K562 (cell line): ENCODE measurements at regions not wholly inside any gene's neighbourhood (a gene's known extent, or its start where the extent isn't known, plus 50 kb on each side); places are given as distances from the start of the nearest gene placed in this dataset.

Experiments used
- ATAC-seq: fragments of 200-7000 bp; cut with Tn5 transposase; 3 replicates; pipeline ENCODE4 v1.9.1; 2020; ENCODE audit warnings: moderate library complexity
- BruUV-seq: library from RNA; stranded (reverse); fragments of 400-500 nt; replicated peaks from 2 replicates; lab custom pipeline; 2021; lab: Mats Ljungman, UMichigan
- CTCF ChIA-PET: fragments of 300-600 bp; formaldehyde crosslinking; extraction: SDS; loops from one replicate; lab custom pipeline; 2021; ENCODE audit warnings: low intra/inter-chr PET ratio; lab: Yijun Ruan, JAX
- POLR2A ChIA-PET: fragments of 300-600, 350-650 bp; sonication (Branson Sonifier 250); formaldehyde crosslinking; extraction: SDS; loops from one replicate; lab custom pipeline; 2021; ENCODE audit warnings: antibody characterized with exemption, inconsistent platforms; lab: Yijun Ruan, JAX
- DNase-seq, 4 experiments: peaks; one replicate each; pipeline versions ENCODE4 v3.0.0 to v3.0.0-alpha.2; 2011 to 2018; ENCODE audit warnings: low spot score in 3 of 4, mixed read lengths in 3 of 4; ENCODE audit errors: extremely low read depth in 1 of 4
- FAIRE-seq: peaks from 2 replicates; lab custom pipeline; 2011; peaks lifted over from hg19 to GRCh38; lab: Jason Lieb, UNC
- H2AFZ ChIP-seq: 2 replicates; pipeline ENCODE4 v1.6.0; 2011; ENCODE audit warnings: low read depth, low read length, control low read depth, inconsistent platforms
- H3K27ac ChIP-seq: fragments of 200-600 bp; 3 replicates; pipeline ENCODE4 v1.8.0; 2011; ENCODE audit warnings: low read depth, mild to moderate bottlenecking, control low read depth, inconsistent platforms, low read length, moderate library complexity, mixed read lengths; ENCODE audit errors: extremely low read depth
- H3K27me3 ChIP-seq, 2 experiments: fragments of 300-600 bp in 1 of 2; 2 replicates in 1 of 2; 3 replicates in 1 of 2; pipeline versions ENCODE4 v1.6.0 to v1.8.0; 2011; ENCODE audit warnings: inconsistent platforms in 2 of 2, low read length in 2 of 2, mild to moderate bottlenecking in 1 of 2, mixed read lengths in 1 of 2, moderate library complexity in 1 of 2; ENCODE audit not compliant: control insufficient read depth in 2 of 2, insufficient read depth in 2 of 2
- H3K36me3 ChIP-seq: fragments of 300-600 bp; 3 replicates; pipeline ENCODE4 v1.8.0; 2011; ENCODE audit warnings: mild to moderate bottlenecking, low read length, inconsistent platforms; ENCODE audit not compliant: control insufficient read depth, insufficient read depth
- H3K4me1 ChIP-seq, 2 experiments: fragments of 200-600 bp in 1 of 2; replicated peaks in 1 of 2; 2 replicates in 1 of 2; 3 replicates in 1 of 2; pipeline versions ENCODE4 v1.5.1 to v1.8.0; 2011; ENCODE audit warnings: inconsistent platforms in 2 of 2, low read length in 2 of 2, mild to moderate bottlenecking in 1 of 2, mixed read lengths in 1 of 2, moderate library complexity in 1 of 2; ENCODE audit not compliant: control insufficient read depth in 2 of 2, insufficient read depth in 2 of 2
- H3K4me2 ChIP-seq: 2 replicates; pipeline ENCODE4 v1.6.1; 2011; ENCODE audit warnings: low read length, control low read depth, inconsistent platforms, mixed read lengths; ENCODE audit not compliant: insufficient read depth
- H3K4me3 ChIP-seq: fragments of 200-600 bp; sonication (generic), shearing (Covaris generic); 2 replicates; pipeline ENCODE4 v1.5.1; 2016; ENCODE audit warnings: control low read depth, inconsistent platforms
- H3K79me2 ChIP-seq: fragments of 200-600 bp; 3 replicates; pipeline ENCODE4 v1.8.0; 2011; ENCODE audit warnings: low read length, inconsistent platforms; ENCODE audit not compliant: control insufficient read depth, insufficient read depth
- H3K9ac ChIP-seq, 2 experiments: 2 replicates each; pipeline versions ENCODE4 v1.6.0 to v1.6.1; 2011; ENCODE audit warnings: low read depth in 2 of 2, low read length in 2 of 2, control low read depth in 1 of 2, inconsistent platforms in 1 of 2, mild to moderate bottlenecking in 1 of 2, mixed read lengths in 1 of 2; ENCODE audit not compliant: insufficient read depth in 1 of 2
- H3K9me1 ChIP-seq: one replicate; pipeline ENCODE4 v1.6.0; 2011; ENCODE audit warnings: inconsistent platforms, mild to moderate bottlenecking, low read length, moderate library complexity; ENCODE audit not compliant: control insufficient read depth, insufficient read depth
- H3K9me3 ChIP-seq: replicated peaks from 2 replicates; pipeline ENCODE4 v1.5.1; 2011; ENCODE audit warnings: low read depth, low read length, inconsistent platforms; ENCODE audit not compliant: control insufficient read depth, insufficient read depth
- H4K20me1 ChIP-seq: replicated peaks from 2 replicates; pipeline ENCODE4 v1.6.1; 2011; ENCODE audit warnings: low read length, inconsistent platforms, mixed read lengths; ENCODE audit not compliant: control insufficient read depth, insufficient read depth
- CREB1 ChIP-seq, 2 experiments: sonication (generic) in 1 of 2; formaldehyde crosslinking in 1 of 2; IDR thresholded peaks; 2 replicates each; pipeline versions ENCODE4 v1.6.1 to v1.8.0; 2012 to 2022; ENCODE audit warnings: inconsistent platforms in 1 of 2, mild to moderate bottlenecking in 1 of 2, missing genetic modification reagents in 1 of 2, moderate library complexity in 1 of 2
- CTBP1 ChIP-seq: fragments of 450-650 bp; IDR thresholded peaks from 2 replicates; pipeline ENCODE4 v1.6.1; 2016; ENCODE audit warnings: borderline replicate concordance
- CXXC5 ChIP-seq: fragments of 250-450 bp; sonication (Bioruptor Pico); IDR thresholded peaks from 2 replicates; pipeline ENCODE4 v1.8.0; 2022; ENCODE audit warnings: inconsistent platforms, mild to moderate bottlenecking, moderate library complexity
- DNMT1 ChIP-seq: fragments of 450-650 bp; IDR thresholded peaks from 2 replicates; pipeline ENCODE4 v1.6.1; 2016; ENCODE audit warnings: antibody characterized with exemption, mild to moderate bottlenecking
- HNRNPUL1 ChIP-seq: fragments of 200-400 bp; formaldehyde crosslinking; IDR thresholded peaks from 2 replicates; pipeline ENCODE4 v1.6.1; 2017; ENCODE audit warnings: low read length
- PBX2 ChIP-seq, 2 experiments: IDR thresholded peaks in 1 of 2; conservative IDR thresholded peaks in 1 of 2; 2 replicates each; pipeline ENCODE4 v1.6.1; 2016; ENCODE audit warnings: low read depth in 2 of 2, mild to moderate bottlenecking in 1 of 2, missing compliant biosample characterization in 1 of 2, missing genetic modification characterization in 1 of 2, moderate library complexity in 1 of 2
- PPARD ChIP-seq: fragments of 250-450 bp; sonication (Bioruptor Pico); IDR thresholded peaks from 2 replicates; pipeline ENCODE4 v1.8.0; 2022; ENCODE audit warnings: inconsistent platforms, mild to moderate bottlenecking, moderate library complexity
- RBFOX2 ChIP-seq: fragments of 200-400 bp; formaldehyde crosslinking; IDR thresholded peaks from 2 replicates; pipeline ENCODE4 v1.6.1; 2017; ENCODE audit warnings: low read depth, mild to moderate bottlenecking, low read length, moderate library complexity
- SREBF2 ChIP-seq: sonication (generic); formaldehyde crosslinking; IDR thresholded peaks from 2 replicates; pipeline ENCODE4 v1.4.0; 2020; ENCODE audit warnings: mild to moderate bottlenecking, missing genetic modification reagents
- SRSF9 ChIP-seq: fragments of 200-400 bp; formaldehyde crosslinking; IDR thresholded peaks from 2 replicates; pipeline ENCODE4 v1.6.1; 2017; ENCODE audit warnings: low read depth, low read length, borderline replicate concordance
- TCF7L2 ChIP-seq: fragments of 150-350 bp; IDR thresholded peaks from 2 replicates; pipeline ENCODE4 v1.6.1; 2016; ENCODE audit warnings: low read depth, mild to moderate bottlenecking, low read length, moderate library complexity
- THRAP3 ChIP-seq: fragments of 450-650 bp; IDR thresholded peaks from 2 replicates; pipeline ENCODE4 v1.6.1; 2016; ENCODE audit warnings: mild to moderate bottlenecking, inconsistent platforms, borderline replicate concordance
- ZFP1 ChIP-seq: fragments of 450-650 bp; formaldehyde crosslinking; IDR thresholded peaks from 2 replicates; pipeline ENCODE4 v1.4.0; 2020; ENCODE audit warnings: mild to moderate bottlenecking, mixed read lengths
- ZNF224 ChIP-seq: sonication (generic); formaldehyde crosslinking; IDR thresholded peaks from 2 replicates; pipeline ENCODE4 v1.8.0; 2022; ENCODE audit warnings: mild to moderate bottlenecking, missing genetic modification reagents
- ZNF316 ChIP-seq: fragments of 450-650 bp; IDR thresholded peaks from 2 replicates; pipeline ENCODE4 v1.6.1; 2016
- WGBS: fragments of 100-300 bp; shearing (Covaris generic); methylation state at CpG from one replicate; pipeline ENCODE4 v1.1.6; 2016; ENCODE audit warnings: low coverage, mixed read lengths; ENCODE audit not compliant: insufficient coverage; ENCODE audit errors: missing lambda C conversion rate; 5-methylcytosine and 5-hydroxymethylcytosine counted together
- in situ Hi-C: fragments of 300-500 bp; cut with MboI; formaldehyde crosslinking; loops from 4 replicates; pipeline ENCODE4 v1.15.0; 2018; ENCODE audit warnings: inconsistent platforms, mixed read lengths
- intact Hi-C: fragments of 100-400 bp; cut with micrococcal nuclease; formaldehyde crosslinking; loops from 2 replicates; pipeline ENCODE4 v1.14.2; 2022

- no peaks in the 10 kb centered on the region for H3K79me2 ChIP-seq
- DNase-seq, result no peak
- FAIRE-seq, result no peak
- ChIA-PET POLR2A (interaction anchor here (0.6 kb wide), 1 partner anchor 344 kb away, joined by 3 read pairs; the partner anchor contains the start of gene TBC1D1), CTCF (no interaction called here)
- no peak overlapping the region for H2AFZ ChIP-seq
- H3K27ac ChIP-seq, result no peak overlapping the region
- H3K9me3 ChIP-seq, result no peaks in the 10 kb centered on the region
- no peaks in the 10 kb centered on the region for H3K9me1 ChIP-seq
- H3K4me2 ChIP-seq, result no peak overlapping the region
- H3K36me3 ChIP-seq, result no peaks in the 10 kb centered on the region
- no TSS peak for BruUV-seq
- no peaks in the 10 kb centered on the region for H3K27me3 ChIP-seq
- in situ Hi-C loops, result no loop called here
- WGBS, result 6% methylated on average over 12 of the region's 12 CpGs
- H4K20me1 ChIP-seq, result no peaks in the 10 kb centered on the region
- no peak overlapping the region for H3K4me3 ChIP-seq
- TF ChIP-seq THRAP3, result no peak
- no peak for TF ChIP-seq CTBP1
- TF ChIP-seq DNMT1, result no peak
- no peak for TF ChIP-seq ZNF224 (CRISPR knock-in tag)
- TF ChIP-seq CXXC5 (CRISPR knock-in tag), result no peak
- no peak for TF ChIP-seq CREB1 (IDR thresholded peaks at IDR 0.05)
- no peak for TF ChIP-seq CREB1 (CRISPR knock-in tag; IDR thresholded peaks at IDR 0.05)
- TF ChIP-seq, all 486 proteins: peak for 0
- intact Hi-C loops, result no loop called here
- no peak for ATAC-seq
- no peaks in the 10 kb centered on the region for H3K4me1 ChIP-seq
- no peak overlapping the region for H3K9ac ChIP-seq
Observed at GRCh38 chr4:37546586-37546985, 139.6 kb downstream of the RELL1 start.

- Histone ChIP-seq H3K36me3 (no peaks in the 10 kb centered on the region), H3K79me2 (no peaks in the 10 kb centered on the region), H2AFZ (no peak overlapping the region), H3K9me3 (no peaks in the 10 kb centered on the region), H4K20me1 (no peaks in the 10 kb centered on the region), H3K9ac (no peak overlapping the region), H3K27ac (no peak overlapping the region), H3K27me3 (no peaks in the 10 kb centered on the region), H3K4me1 (no peaks in the 10 kb centered on the region), H3K9me1 (no peaks in the 10 kb centered on the region), H3K4me3 (no peak overlapping the region), H3K4me2 (no peak overlapping the region)
- BruUV-seq, result no TSS peak
- intact Hi-C loops, result no loop called here
- ChIA-PET CTCF (interaction anchor here (0.6 kb wide), 1 partner anchor 221 kb away, joined by 5 read pairs; no protein-coding TSS in a partner anchor), POLR2A (no interaction called here)
- DNase-seq, result no peak
- in situ Hi-C loops, result no loop called here
- no peak for ATAC-seq
- no peak for FAIRE-seq
- 0% methylated on average over 2 of the region's 2 CpGs for WGBS
- TF ChIP-seq PPARD (CRISPR knock-in tag) (no peak), ZFP1 (CRISPR knock-in tag) (no peak), RBFOX2 (no peak), SREBF2 (no peak), TCF7L2 (no peak), SRSF9 (no peak), PBX2 (CRISPR knock-in tag; IDR thresholded peaks at IDR 0.05; ENCODE audit: low read depth) (no peak), PBX2 (tag; conservative IDR thresholded peaks at IDR 0.05; ENCODE audit: low read depth) (no peak), HNRNPUL1 (no peak), ZNF316 (no peak)
Observed at GRCh38 chr4:37542706-37543105, 143.5 kb downstream of the RELL1 start.
